Activated CD4-positive, alpha-beta T cell treated with anti-CD3 and anti-CD28 coated beads, Interleukin-10, Interleukin-2, amounts not matched to agents 100 ng/mL and 50 ng/mL, durations not matched to agents 16 hours and 8 hours (primary cell): ENCODE measurements at regions not wholly inside any gene's neighbourhood (a gene's known extent, or its start where the extent isn't known, plus 50 kb on each side); places are given as distances from the start of the nearest gene placed in this dataset.

Experiments
- DNase-seq: peaks from one replicate; pipeline ENCODE4 v3.0.0-alpha.2; 2020

- no peak for DNase-seq
These were observed 186.2 kb downstream of the EFNB2 start for GRCh38 chr13:106349080-106349931.

- no peak for DNase-seq
These were observed 187.2 kb downstream of the EFNB2 start for GRCh38 chr13:106348075-106348840.

- DNase-seq: no peak
These were observed 191.1 kb downstream of the EFNB2 start for GRCh38 chr13:106344342-106344741.

GRCh38 chr13:106343836-106344235 is 191.6 kb downstream of the EFNB2 start:
- no peak for DNase-seq

GRCh38 chr13:106340249-106340648 is 195.2 kb downstream of the EFNB2 start:
- DNase-seq: no peak

- no peak for DNase-seq
These were observed 198.2 kb downstream of the EFNB2 start for GRCh38 chr13:106337096-106337850.

- DNase-seq: no peak
These were observed 198.8 kb downstream of the EFNB2 start for GRCh38 chr13:106336668-106337067.

GRCh38 chr13:106332621-106333020 is 202.8 kb downstream of the EFNB2 start:
- DNase-seq: no peak

GRCh38 chr13:106331116-106331515 is 204.3 kb downstream of the EFNB2 start:
- no peak for DNase-seq

- no peak for DNase-seq
These were observed 205.5 kb downstream of the EFNB2 start for GRCh38 chr13:106329941-106330340.

GRCh38 chr13:106326751-106327150 is 208.7 kb downstream of the EFNB2 start:
- DNase-seq: no peak

GRCh38 chr13:106324444-106324843 is 211.0 kb downstream of the EFNB2 start:
- DNase-seq: no peak

GRCh38 chr13:106322628-106323027 is 212.8 kb downstream of the EFNB2 start:
- no peak for DNase-seq

GRCh38 chr13:106318941-106319411 is 216.5 kb downstream of the EFNB2 start:
- no peak for DNase-seq

- DNase-seq: no peak
These were observed 221.0 kb downstream of the EFNB2 start for GRCh38 chr13:106314417-106314816.

GRCh38 chr13:106311004-106311403 is 224.5 kb downstream of the EFNB2 start:
- DNase-seq: no peak

GRCh38 chr13:106310291-106310865 is 225.1 kb downstream of the EFNB2 start:
- no peak for DNase-seq

- DNase-seq: no peak
These were observed 228.6 kb downstream of the EFNB2 start for GRCh38 chr13:106306748-106307277.

- no peak for DNase-seq
These were observed 232.6 kb downstream of the EFNB2 start for GRCh38 chr13:106302843-106303242.

- no peak for DNase-seq
These were observed 233.5 kb downstream of the EFNB2 start for GRCh38 chr13:106302011-106302410.

GRCh38 chr13:106299621-106300020 is 235.8 kb downstream of the EFNB2 start:
- DNase-seq: no peak

- DNase-seq: no peak
These were observed 238.2 kb downstream of the EFNB2 start for GRCh38 chr13:106297283-106297682.

- no peak for DNase-seq
These were observed 238.7 kb downstream of the EFNB2 start for GRCh38 chr13:106296723-106297122.
